ENCODE measurements at regions not wholly inside any gene's neighbourhood (a gene's known extent, or its start where the extent isn't known, plus 50 kb on each side); places are given as distances from the start of the nearest gene placed in this dataset.

- no peak overlapping the region for H3K4me3 Mint-ChIP-seq
- H3K27me3 Mint-ChIP-seq (ENCODE audit: insufficient read depth), result no peaks in the 10 kb centered on the region
- no peaks in the 10 kb centered on the region for H3K27me3 ChIP-seq (ENCODE audit: control insufficient read depth, insufficient read depth, low read length, poor library complexity, severe bottlenecking)
- no peaks in the 10 kb centered on the region for H3K36me3 Mint-ChIP-seq (ENCODE audit: low read depth)
- H3K36me3 ChIP-seq (ENCODE audit: control insufficient read depth, insufficient read depth, low read length), result no peaks in the 10 kb centered on the region
- H3K9ac ChIP-seq (ENCODE audit: extremely low read depth, low read length, poor library complexity, severe bottlenecking), result no peak overlapping the region
- no peak for DNase-seq
- H3K9me3 Mint-ChIP-seq, result peaks cover 13% of the 10 kb centered on the region
- no peaks in the 10 kb centered on the region for H3K4me1 ChIP-seq (ENCODE audit: control insufficient read depth, insufficient read depth, low read length)
- peaks cover 6% of the 10 kb centered on the region for H3K9me3 ChIP-seq (ENCODE audit: control insufficient read depth, low read length)
- 81 to 100% methylated on average over 1 of the region's 1 CpG for WGBS, 2 experiments (ENCODE audit: insufficient coverage in 1 of 2, insufficient read length in 1 of 2)
- peak; percentile 83 for TF ChIP-seq CTCF (conservative IDR thresholded peaks at IDR 0.05)
- H3K27ac ChIP-seq (ENCODE audit: low read depth, low read length), result no peak overlapping the region
- no peaks in the 10 kb centered on the region for H3K4me1 Mint-ChIP-seq
- H3K27ac Mint-ChIP-seq, result no peak overlapping the region
- no peak overlapping the region for H3K4me3 ChIP-seq (ENCODE audit: low read length)
Observed at GRCh38 chr7:80060218-80060806, 74.3 kb upstream of the GNAI1 start.

GRCh38 chr7:80057488-80057887 lies 77.1 kb upstream of the GNAI1 start:
- TF ChIP-seq CTCF (conservative IDR thresholded peaks at IDR 0.05), result no peak
- no peak for DNase-seq
- no peaks in the 10 kb centered on the region for H3K36me3 Mint-ChIP-seq (ENCODE audit: low read depth)

GRCh38 chr7:80054356-80054755 lies 80.3 kb upstream of the GNAI1 start:
- Mint-ChIP-seq H3K4me1 (no peaks in the 10 kb centered on the region), H3K36me3 (ENCODE audit: low read depth) (no peaks in the 10 kb centered on the region), H3K27ac (no peak overlapping the region), H3K9me3 (no peaks in the 10 kb centered on the region), H3K4me3 (no peak overlapping the region), H3K27me3 (ENCODE audit: insufficient read depth) (no peaks in the 10 kb centered on the region)
- Histone ChIP-seq H3K9me3 (ENCODE audit: control insufficient read depth, low read length) (no peaks in the 10 kb centered on the region), H3K4me1 (ENCODE audit: control insufficient read depth, insufficient read depth, low read length) (no peaks in the 10 kb centered on the region), H3K36me3 (ENCODE audit: control insufficient read depth, insufficient read depth, low read length) (no peaks in the 10 kb centered on the region), H3K4me3 (ENCODE audit: low read length) (no peak overlapping the region), H3K9ac (ENCODE audit: extremely low read depth, low read length, poor library complexity, severe bottlenecking) (no peak overlapping the region), H3K27me3 (ENCODE audit: control insufficient read depth, insufficient read depth, low read length, poor library complexity, severe bottlenecking) (no peaks in the 10 kb centered on the region), H3K27ac (ENCODE audit: low read depth, low read length) (no peak overlapping the region)
- DNase-seq, result no peak
- 87 to 100% methylated on average over 1 to 2 of the region's 2 CpGs for WGBS, 2 experiments (ENCODE audit: insufficient coverage in 1 of 2, insufficient read length in 1 of 2)
- no peak for TF ChIP-seq CTCF (conservative IDR thresholded peaks at IDR 0.05)

More at GRCh38 chr7:80057488-80057887, 77.1 kb upstream of the GNAI1 start:
- Mint-ChIP-seq H3K4me1 (no peaks in the 10 kb centered on the region), H3K4me3 (no peak overlapping the region), H3K9me3 (peaks cover 7% of the 10 kb centered on the region), H3K27ac (no peak overlapping the region), H3K27me3 (ENCODE audit: insufficient read depth) (no peaks in the 10 kb centered on the region)
- Histone ChIP-seq H3K27ac (ENCODE audit: low read depth, low read length) (no peak overlapping the region), H3K9me3 (ENCODE audit: control insufficient read depth, low read length) (peaks cover 5% of the 10 kb centered on the region), H3K9ac (ENCODE audit: extremely low read depth, low read length, poor library complexity, severe bottlenecking) (no peak overlapping the region), H3K4me1 (ENCODE audit: control insufficient read depth, insufficient read depth, low read length) (no peaks in the 10 kb centered on the region), H3K27me3 (ENCODE audit: control insufficient read depth, insufficient read depth, low read length, poor library complexity, severe bottlenecking) (no peaks in the 10 kb centered on the region), H3K4me3 (ENCODE audit: low read length) (no peak overlapping the region), H3K36me3 (ENCODE audit: control insufficient read depth, insufficient read depth, low read length) (no peaks in the 10 kb centered on the region)
- 98% methylated on average over 3 of the region's 3 CpGs; no CpG with 5 or more reads in 1 of the 2 experiments for WGBS, 2 experiments (ENCODE audit: insufficient coverage in 1 of 2, insufficient read length in 1 of 2)

All from endodermal cell (in vitro differentiated cells).